M059J (cell line): ENCODE measurements at regions not wholly inside any gene's neighbourhood (a gene's known extent, or its start where the extent isn't known, plus 50 kb on each side); places are given as distances from the start of the nearest gene placed in this dataset.
"Not testable (repeated sequence)": the region's sequence is repeated elsewhere in the genome, so short reads cannot be mapped to it uniquely, and the experiment has no call there.

Source experiments
- DNase-seq: peaks from one replicate; pipeline ENCODE4 v3.0.0-alpha.2; 2012; ENCODE audit warnings: low read depth

DNA sequence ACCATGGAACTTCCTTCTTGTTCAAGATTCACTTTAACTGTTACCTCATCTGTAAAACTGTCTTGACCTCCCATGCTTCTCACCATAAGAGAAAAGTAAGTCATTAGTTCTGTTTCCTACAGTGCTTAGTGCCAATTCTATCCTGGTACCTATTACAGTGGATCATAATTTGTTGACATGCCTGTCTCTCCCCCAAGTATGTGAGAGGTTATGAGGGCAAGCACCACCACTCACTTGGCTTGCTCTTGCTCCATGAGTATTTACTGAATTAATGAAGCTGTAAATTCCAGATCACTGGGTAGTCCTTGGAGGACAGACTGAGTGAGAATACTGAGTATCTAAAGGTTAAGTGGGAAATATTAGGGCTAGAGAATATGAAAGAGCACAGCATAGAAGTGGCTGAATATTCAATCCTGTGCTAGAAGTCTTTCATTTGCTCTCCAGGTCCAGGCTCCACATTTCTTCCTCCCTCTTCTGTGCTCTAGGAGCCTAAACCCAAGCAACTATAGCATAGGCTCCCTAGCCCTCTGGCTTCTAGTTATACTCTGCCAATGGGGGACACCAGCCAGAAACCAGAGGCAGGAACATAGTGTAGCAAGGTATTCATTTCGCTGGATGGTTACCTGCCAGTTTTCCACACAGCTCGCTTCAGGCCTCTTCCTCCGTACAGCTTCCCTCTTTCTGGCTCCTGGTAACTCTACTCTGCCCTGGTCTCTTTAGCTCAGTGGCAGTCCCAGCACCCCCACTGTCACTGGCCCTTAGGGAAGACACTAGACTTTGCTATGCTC lies 118.2 kb upstream of the SLC5A12 start:
- no peak for DNase-seq

- no peak for DNase-seq
These were observed 120.1 kb upstream of the SLC5A12 start for GRCh38 chr11:26841818-26842473.

GRCh38 chr11:26842478-26843282 lies 120.8 kb upstream of the SLC5A12 start:
- DNase-seq: no peak

DNA sequence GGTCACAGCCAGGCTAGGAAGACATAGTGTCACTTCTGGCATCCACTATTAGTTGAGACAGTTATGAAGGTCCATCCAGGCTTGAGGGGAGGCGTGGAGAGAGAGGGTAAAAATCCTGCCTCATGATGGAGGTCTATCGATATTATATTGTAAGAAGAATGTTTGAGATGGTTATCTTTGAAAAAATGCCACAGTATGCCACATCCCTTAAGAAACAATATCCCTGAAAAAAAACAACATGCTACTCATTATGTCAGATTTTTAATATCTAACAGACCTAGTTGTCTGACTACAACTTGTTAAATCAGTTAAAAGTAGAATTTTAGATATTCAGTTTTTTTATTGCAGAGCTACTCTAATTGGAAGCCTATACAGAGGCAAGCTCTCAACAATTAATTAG lies 121.7 kb upstream of the SLC5A12 start:
- DNase-seq: no peak

DNA sequence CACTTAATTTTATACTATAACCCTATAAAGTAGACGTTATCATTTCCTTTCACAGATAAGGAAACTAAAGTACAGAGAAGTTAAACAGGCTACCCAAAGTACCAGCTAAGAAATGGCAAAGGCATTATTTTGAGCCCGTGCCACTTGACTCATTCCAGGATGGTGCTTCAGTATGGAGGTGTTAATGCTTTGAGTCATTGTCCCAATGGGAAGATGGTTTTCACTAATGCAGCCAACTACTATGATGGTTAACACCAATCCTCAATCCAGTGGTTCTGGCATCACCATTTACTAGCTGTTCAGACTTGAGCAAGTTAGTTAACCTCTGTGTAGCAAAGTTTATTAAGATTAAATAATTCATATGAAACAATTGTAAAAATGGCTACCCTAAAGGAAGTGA lies 123.1 kb upstream of the SLC5A12 start:
- no peak for DNase-seq

DNA sequence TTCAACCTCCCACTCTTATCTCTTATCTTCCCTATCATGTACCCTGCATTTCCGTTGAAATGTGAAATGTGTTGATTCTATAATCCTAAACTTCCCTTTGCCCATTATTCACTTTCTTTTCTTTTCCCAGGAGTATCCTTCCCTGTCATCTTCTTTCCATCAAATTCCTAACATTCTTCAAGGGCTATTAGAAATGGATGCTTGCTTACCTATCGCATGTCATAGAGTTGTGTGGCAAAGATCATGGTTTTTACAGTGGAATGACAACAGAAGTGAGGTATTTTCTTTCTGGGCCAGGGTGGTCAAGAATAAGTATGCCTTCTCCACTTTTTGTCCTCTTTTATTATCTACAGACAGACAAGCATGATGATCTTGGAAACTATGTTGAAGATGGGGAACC lies 124.4 kb upstream of the SLC5A12 start:
- DNase-seq: no peak

GRCh38 chr11:26847459-26847858 lies 125.6 kb upstream of the SLC5A12 start:
- DNase-seq: no peak

DNA sequence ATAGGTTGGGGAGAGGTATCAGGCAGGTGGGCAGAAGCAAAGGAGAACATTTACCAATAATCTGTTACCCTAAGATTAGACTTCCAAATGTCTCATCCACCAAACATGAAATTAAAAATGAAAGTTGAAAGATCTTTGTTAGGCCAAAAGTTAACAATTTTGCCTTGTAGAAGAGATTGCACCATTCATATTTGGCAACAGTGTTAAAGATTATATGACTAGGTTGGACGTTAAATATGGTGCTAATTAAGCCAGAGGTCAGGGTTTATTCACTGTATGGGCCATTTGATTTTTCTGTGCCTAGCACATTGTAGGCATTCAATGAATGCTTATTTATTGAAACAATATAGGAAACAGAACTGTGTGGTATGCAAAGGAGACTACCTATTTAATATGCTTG lies 126.1 kb upstream of the SLC5A12 start:
- no peak for DNase-seq

DNA sequence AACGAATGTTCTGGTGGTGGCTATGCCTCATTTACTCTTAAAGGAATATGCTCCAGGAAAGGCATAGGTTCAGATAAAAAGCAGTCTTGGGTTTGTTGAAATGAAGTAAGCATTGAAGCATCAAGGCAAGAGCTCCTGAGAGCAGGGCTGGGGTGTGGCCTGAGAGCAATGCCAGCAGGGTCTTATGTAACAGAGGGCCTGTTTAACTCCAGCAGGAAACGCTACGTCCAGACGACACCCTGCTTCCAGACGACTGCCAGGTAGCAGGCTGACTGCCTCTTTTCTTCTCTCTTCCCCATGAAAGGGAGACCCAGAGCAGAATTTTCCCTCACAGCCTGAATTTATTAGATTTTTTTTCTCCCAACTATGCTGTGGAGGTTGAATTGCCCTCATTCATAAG lies 127.2 kb upstream of the SLC5A12 start:
- no peak for DNase-seq

DNA sequence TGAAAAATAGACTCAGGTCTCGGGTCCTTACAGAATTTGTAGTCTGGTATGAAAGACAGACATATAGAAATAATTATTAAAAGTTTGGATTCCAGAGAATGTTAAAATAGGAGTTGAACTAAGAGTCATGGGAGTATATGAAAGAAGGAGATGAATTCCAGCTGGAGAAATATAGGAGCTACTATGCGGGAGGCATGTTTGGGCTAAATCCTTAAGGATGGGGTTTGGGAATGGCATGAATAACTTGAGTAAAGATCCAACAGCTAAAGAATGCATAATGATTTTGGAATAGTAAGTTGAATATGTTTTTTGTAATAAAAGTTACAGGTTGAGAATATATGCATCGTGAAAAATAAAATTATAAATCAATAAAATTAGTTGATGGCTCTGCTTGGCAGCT lies 129.4 kb upstream of the SLC5A12 start:
- no peak for DNase-seq

DNA sequence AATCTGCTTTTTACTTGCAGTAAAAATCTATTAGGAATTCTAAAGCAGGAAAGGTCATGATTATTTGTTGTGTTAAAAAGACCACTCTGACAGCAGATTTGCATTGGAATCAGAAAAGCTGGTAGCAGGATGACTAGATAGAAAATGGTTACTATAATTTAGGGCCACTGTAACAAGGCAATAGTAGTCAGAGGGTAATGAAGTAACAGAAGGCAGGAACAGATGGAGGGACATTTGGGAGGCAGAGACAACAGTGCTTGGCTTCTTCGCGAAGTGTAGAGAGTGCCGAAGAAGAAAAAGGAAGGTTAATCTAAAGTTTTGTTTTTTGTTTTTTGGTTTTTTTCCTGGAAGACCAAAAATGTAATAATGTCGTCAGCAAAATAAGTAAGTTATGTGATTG lies 129.8 kb upstream of the SLC5A12 start:
- DNase-seq: no peak

- DNase-seq: no peak
These were observed 135.8 kb upstream of the FIBIN start for GRCh38 chr11:26858098-26858497.

- no peak for DNase-seq
These were observed 134.5 kb upstream of the FIBIN start for GRCh38 chr11:26859416-26859815.

DNA sequence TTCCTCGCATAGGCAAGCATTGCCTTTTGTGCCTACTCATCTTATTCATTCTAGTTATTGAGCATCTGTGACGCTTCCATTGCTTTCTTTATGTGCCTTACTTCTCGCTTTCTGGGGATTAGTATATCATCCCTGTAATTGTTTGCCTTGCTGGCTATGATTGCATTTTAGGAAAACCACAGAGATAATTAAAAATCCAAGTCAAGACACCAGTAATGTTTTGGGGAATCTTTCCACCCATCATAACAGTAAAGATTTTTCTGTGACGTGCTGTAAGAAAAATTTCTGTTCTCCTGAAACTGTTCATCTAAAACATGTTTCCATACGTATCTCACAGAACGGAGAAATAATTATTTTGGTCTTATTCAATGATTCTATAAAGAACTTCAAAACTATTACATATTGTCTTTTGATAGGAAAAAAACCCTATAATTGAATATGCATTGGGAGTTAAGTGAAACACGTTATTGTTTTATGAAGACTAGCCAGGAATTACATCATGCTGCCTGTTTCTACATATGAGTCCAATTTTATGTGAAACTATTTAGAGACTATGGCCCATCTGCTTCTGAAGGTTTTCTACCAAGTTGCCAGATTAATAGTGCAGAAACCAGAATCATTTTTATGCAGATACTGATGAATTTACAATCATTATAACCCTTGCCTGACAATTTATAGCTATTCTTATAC lies 133.7 kb upstream of the FIBIN start:
- no peak for DNase-seq

- no peak for DNase-seq
These were observed 133.0 kb upstream of the FIBIN start for GRCh38 chr11:26860895-26861294.

DNA sequence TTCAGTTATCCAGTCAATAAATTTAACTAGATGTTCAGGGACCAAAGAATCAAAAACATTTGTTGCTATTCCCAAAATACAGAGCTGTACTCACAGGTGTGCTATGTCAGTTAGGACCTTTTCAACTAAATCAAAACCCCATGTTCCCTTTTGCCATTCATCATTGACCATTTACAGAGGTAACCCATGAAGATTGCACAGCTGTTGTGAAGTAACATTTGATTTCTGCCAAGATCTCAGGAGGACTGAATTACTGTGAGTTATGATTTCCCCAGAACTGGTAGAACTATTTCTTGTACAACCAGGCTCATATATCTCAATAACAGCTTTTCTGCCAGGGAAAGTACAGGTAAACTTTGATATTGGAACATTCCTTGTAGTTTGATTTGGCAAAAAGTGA lies 131.1 kb upstream of the FIBIN start:
- DNase-seq: no peak

DNA sequence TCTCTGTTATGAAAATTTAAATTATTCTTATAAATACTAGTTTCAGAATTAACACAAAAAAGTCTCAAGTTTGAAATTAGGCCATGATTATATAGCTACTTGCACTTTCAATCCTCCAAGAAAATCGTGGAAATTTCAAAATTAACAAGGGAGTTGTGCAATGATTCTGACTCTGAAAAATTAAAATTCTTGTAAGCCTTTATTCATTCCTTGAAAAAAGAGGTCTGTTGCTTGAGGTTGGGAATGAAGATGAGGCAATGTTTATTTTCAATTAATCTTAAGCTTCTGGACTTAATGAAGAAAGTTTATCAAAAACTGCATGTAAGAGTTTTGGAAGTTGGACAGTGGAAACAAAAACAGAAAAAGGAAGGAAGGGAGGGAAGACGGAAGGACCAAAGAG lies 128.2 kb upstream of the FIBIN start:
- DNase-seq: no peak

DNA sequence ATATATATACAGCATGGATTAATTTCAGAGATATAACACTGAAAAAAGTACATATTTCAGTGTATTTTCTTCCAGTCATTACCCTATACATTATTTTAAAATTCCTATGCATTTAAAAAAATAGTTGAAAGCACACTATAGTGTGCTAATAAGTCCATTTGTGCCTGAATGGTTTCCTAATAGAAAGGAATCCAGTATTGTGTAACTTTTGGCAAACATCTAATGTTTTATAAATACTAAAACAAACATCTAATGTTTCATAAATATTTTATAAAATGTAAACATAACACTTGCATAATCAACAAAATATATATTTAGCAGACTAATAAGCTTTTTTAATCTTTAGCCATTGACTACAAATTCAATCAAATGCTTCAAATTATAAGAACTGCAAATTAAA lies 126.6 kb upstream of the FIBIN start:
- DNase-seq: no peak

- no peak for DNase-seq
These were observed 114.8 kb upstream of the FIBIN start for GRCh38 chr11:26878959-26879581.

GRCh38 chr11:26882363-26882880 lies 111.5 kb upstream of the FIBIN start:
- DNase-seq: not testable (repeated sequence)

DNA sequence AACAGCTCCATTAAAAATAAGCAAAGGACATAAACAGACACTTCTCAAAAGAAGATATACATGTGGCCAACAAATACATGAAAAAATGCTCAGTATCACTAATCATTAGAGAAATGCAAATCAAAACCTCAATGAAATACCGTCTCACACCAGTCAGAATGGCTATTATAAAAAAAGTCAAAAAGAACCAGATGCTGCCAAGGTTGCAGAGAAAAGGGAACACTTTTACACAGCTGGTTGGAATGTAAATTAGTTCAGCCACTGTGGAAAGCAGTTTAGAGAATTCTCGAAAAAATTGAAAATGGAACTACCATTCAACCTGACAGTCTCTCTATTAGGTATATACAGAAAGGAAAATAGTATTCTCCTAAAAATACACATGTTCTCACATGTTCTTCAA lies 102.4 kb upstream of the FIBIN start:
- no peak for DNase-seq

GRCh38 chr11:26896719-26897118 lies 97.2 kb upstream of the FIBIN start:
- DNase-seq: no peak
